Endothelial cell (in vitro differentiated cells): ENCODE measurements at regions not wholly inside any gene's neighbourhood (a gene's known extent, or its start where the extent isn't known, plus 50 kb on each side); places are given as distances from the start of the nearest gene placed in this dataset.

Source experiments
- DNase-seq: peaks from one replicate; pipeline ENCODE4 v3.0.0; 2021; ENCODE audit warnings: low spot score
- H3K27ac Mint-ChIP-seq: one replicate; pipeline ENCODE4 v1.8.0; 2021; ENCODE audit warnings: mixed read lengths, inconsistent platforms; ENCODE audit not compliant: unreplicated experiment
- H3K27me3 Mint-ChIP-seq: one replicate; pipeline ENCODE4 v1.8.0; 2021; ENCODE audit warnings: mild to moderate bottlenecking, moderate library complexity, mixed read lengths, inconsistent platforms; ENCODE audit not compliant: unreplicated experiment
- H3K36me3 Mint-ChIP-seq: one replicate; pipeline ENCODE4 v1.8.0; 2021; ENCODE audit warnings: mild to moderate bottlenecking, low read depth, mixed read lengths, inconsistent platforms; ENCODE audit not compliant: unreplicated experiment
- H3K4me1 Mint-ChIP-seq: one replicate; pipeline ENCODE4 v1.8.0; 2021; ENCODE audit warnings: mild to moderate bottlenecking, mixed read lengths, inconsistent platforms; ENCODE audit not compliant: unreplicated experiment
- H3K4me3 Mint-ChIP-seq: one replicate; pipeline ENCODE4 v1.8.0; 2021; ENCODE audit warnings: mild to moderate bottlenecking, mixed read lengths, inconsistent platforms; ENCODE audit not compliant: unreplicated experiment
- H3K9me3 Mint-ChIP-seq: one replicate; pipeline ENCODE4 v1.8.0; 2021; ENCODE audit warnings: mixed read lengths, inconsistent platforms; ENCODE audit not compliant: unreplicated experiment
- CTCF ChIP-seq: fragments of 200-600 bp; sonication (generic); IDR thresholded peaks from one replicate; pipeline ENCODE4 v1.5.0; 2021; ENCODE audit warnings: antibody characterized with exemption; ENCODE audit not compliant: unreplicated experiment

DNA sequence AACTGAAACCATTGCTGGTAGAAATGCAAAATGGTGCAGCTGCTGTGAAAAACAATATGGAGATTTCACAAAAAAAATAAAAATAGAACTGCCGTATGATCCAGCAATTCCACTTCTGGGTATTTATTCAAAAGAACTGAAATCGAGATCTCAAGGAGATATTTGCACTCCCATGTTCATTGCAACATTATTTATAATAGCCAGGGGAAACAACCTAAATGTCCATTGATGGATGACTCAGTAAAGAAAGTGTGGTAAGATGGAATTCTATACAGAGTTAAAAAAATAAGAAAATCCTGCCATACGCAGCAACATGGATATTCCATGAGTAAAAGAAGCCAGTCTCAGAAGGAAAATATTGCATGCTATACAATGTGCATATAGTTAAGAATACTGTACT lies 290.6 kb upstream of the GHITM start:
- no peak overlapping the region for H3K27ac Mint-ChIP-seq
- H3K9me3 Mint-ChIP-seq, result no peaks in the 10 kb centered on the region
- no peaks in the 10 kb centered on the region for H3K36me3 Mint-ChIP-seq
- no peak for DNase-seq
- H3K4me1 Mint-ChIP-seq, result no peaks in the 10 kb centered on the region
- peaks cover 1% of the 10 kb centered on the region for H3K27me3 Mint-ChIP-seq
- TF ChIP-seq CTCF, result no peak
- H3K4me3 Mint-ChIP-seq, result no peak overlapping the region

GRCh38 chr10:83849150-83849549 lies 290.2 kb upstream of the GHITM start:
- Mint-ChIP-seq H3K4me3 (no peak overlapping the region), H3K9me3 (no peaks in the 10 kb centered on the region), H3K36me3 (no peaks in the 10 kb centered on the region), H3K27me3 (peaks cover 1% of the 10 kb centered on the region), H3K27ac (no peak overlapping the region), H3K4me1 (no peaks in the 10 kb centered on the region)
- DNase-seq, result no peak
- no peak for TF ChIP-seq CTCF

DNA sequence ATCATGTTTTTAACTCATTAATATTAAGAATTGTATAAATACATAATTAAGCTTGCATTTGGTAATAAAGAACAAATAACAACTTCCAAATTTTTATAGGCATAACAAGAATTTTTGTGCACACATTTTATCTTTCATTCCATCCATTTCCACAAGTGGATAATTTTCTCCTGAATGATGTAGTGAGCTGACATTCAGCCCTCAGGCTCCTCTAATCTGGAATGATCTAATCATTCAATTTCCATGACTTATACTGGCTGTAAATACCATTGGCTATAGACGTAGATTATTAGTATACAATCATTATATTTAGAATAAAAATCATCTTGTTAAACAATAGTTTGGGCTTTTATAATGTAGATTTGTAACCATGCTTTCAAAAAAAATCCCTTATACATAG lies 287.2 kb upstream of the GHITM start:
- Mint-ChIP-seq H3K9me3 (no peaks in the 10 kb centered on the region), H3K4me3 (no peak overlapping the region), H3K27ac (no peak overlapping the region), H3K36me3 (no peaks in the 10 kb centered on the region), H3K4me1 (no peaks in the 10 kb centered on the region), H3K27me3 (no peaks in the 10 kb centered on the region)
- no peak for DNase-seq
- TF ChIP-seq CTCF, result no peak

GRCh38 chr10:83862723-83863122 lies 276.6 kb upstream of the GHITM start:
- Mint-ChIP-seq H3K4me3 (no peak overlapping the region), H3K27me3 (no peaks in the 10 kb centered on the region), H3K9me3 (no peaks in the 10 kb centered on the region), H3K27ac (no peak overlapping the region), H3K4me1 (no peaks in the 10 kb centered on the region), H3K36me3 (no peaks in the 10 kb centered on the region)
- no peak for DNase-seq
- TF ChIP-seq CTCF, result no peak

DNA sequence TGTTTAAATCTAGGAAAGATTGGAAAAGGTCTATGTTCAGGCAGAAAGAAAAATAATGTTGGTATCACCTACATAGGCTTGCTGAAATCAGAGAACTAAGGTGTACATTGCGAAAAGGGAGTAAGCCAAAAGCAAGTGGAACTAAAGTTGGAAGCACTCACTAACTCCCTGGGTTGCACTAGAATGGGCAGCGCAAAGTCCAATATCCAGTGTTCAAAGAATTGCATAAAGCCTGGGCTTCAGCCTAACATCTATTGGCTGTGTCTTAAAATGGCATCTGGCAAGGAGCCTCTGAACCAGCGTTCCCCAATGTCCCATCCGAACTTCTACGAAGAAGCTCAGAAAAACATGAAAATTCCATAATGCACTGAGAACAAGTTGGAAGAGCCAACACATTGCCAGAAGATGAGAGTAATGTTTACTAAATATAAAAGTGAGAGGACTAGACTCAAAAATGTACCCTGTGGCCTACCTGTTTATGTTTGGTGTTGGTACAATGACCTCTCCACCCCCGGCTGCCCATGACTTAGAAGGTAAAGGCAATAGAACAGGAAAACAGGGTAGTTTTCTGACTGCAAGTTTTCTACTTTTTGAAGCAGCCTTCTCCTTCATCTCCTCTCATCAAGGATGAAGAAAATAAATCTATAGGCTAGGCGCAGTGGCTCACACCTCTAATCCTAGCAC lies 275.9 kb upstream of the GHITM start:
- Mint-ChIP-seq H3K27ac (no peak overlapping the region), H3K36me3 (no peaks in the 10 kb centered on the region), H3K27me3 (no peaks in the 10 kb centered on the region)

More for the DNA sequence above, 275.9 kb upstream of the GHITM start:
- no peak for TF ChIP-seq CTCF
- H3K9me3 Mint-ChIP-seq, result no peaks in the 10 kb centered on the region
- no peak overlapping the region for H3K4me3 Mint-ChIP-seq
- DNase-seq, result no peak
- H3K4me1 Mint-ChIP-seq, result no peaks in the 10 kb centered on the region
